ENCODE measurements at regions not wholly inside any gene's neighbourhood (a gene's known extent, or its start where the extent isn't known, plus 50 kb on each side); places are given as distances from the start of the nearest gene placed in this dataset.
"Not testable (repeated sequence)": the region's sequence is repeated elsewhere in the genome, so short reads cannot be mapped to it uniquely, and the experiment has no call there.

- H3K18ac ChIP-seq (ENCODE audit: low read length); H4K5ac ChIP-seq (ENCODE audit: low read length); H4K8ac ChIP-seq (ENCODE audit: low read depth, low read length); H3K79me1 ChIP-seq (ENCODE audit: low read length); H3K4me2 ChIP-seq (ENCODE audit: low read length); H2BK5ac ChIP-seq (ENCODE audit: low read length); H3K27me3 ChIP-seq (ENCODE audit: insufficient read depth, low read length, poor library complexity); H3K56ac ChIP-seq (ENCODE audit: low read length); H3K79me2 ChIP-seq (ENCODE audit: control insufficient read depth, insufficient read depth, low read length); H2BK15ac ChIP-seq (replicated peaks; ENCODE audit: low read depth); H2AK5ac ChIP-seq (ENCODE audit: low read length); H3K9ac ChIP-seq (ENCODE audit: low read length); H3K4ac ChIP-seq (ENCODE audit: low read depth, low read length); H3K23ac ChIP-seq (ENCODE audit: low read length); H3K4me1 ChIP-seq (ENCODE audit: control insufficient read depth, low read depth, low read length); H3K27ac ChIP-seq (ENCODE audit: low read depth, low read length); H3K4me3 ChIP-seq (ENCODE audit: low read length); H3K36me3 ChIP-seq (ENCODE audit: control insufficient read depth, insufficient read depth, low read length); DNase-seq; H2BK120ac ChIP-seq (ENCODE audit: low read depth, low read length): not testable (repeated sequence)
Measured at GRCh38 chr1:229134381-229135217, 136.3 kb upstream of the RAB4A start.

GRCh38 chr1:229135773-229136172 lies 135.1 kb upstream of the RAB4A start:
- no peak overlapping the region for H3K23ac ChIP-seq (ENCODE audit: low read length)
- no peak overlapping the region for H3K27ac ChIP-seq (ENCODE audit: low read depth, low read length)
- no peak overlapping the region for H2BK5ac ChIP-seq (ENCODE audit: low read length)
- H2AK5ac ChIP-seq (ENCODE audit: low read length), result no peak overlapping the region
- H4K5ac ChIP-seq (ENCODE audit: low read length), result no peak overlapping the region
- H4K8ac ChIP-seq (ENCODE audit: low read depth, low read length), result no peak overlapping the region
- no peaks in the 10 kb centered on the region for H3K4me1 ChIP-seq (ENCODE audit: control insufficient read depth, low read depth, low read length)
- H3K9ac ChIP-seq (ENCODE audit: low read length), result no peak overlapping the region
- no peaks in the 10 kb centered on the region for H3K79me1 ChIP-seq (ENCODE audit: low read length)
- H3K4me2 ChIP-seq (ENCODE audit: low read length), result no peak overlapping the region
- no peak overlapping the region for H3K4me3 ChIP-seq (ENCODE audit: low read length)
- H2BK120ac ChIP-seq (ENCODE audit: low read depth, low read length), result no peak overlapping the region
- no peak for DNase-seq
- H3K56ac ChIP-seq (ENCODE audit: low read length), result no peak overlapping the region
- H3K27me3 ChIP-seq (ENCODE audit: insufficient read depth, low read length, poor library complexity), result no peaks in the 10 kb centered on the region
- H3K4ac ChIP-seq (ENCODE audit: low read depth, low read length), result no peak overlapping the region
- H3K36me3 ChIP-seq (ENCODE audit: control insufficient read depth, insufficient read depth, low read length), result no peaks in the 10 kb centered on the region
- H3K79me2 ChIP-seq (ENCODE audit: control insufficient read depth, insufficient read depth, low read length), result no peaks in the 10 kb centered on the region
- H2BK15ac ChIP-seq (replicated peaks; ENCODE audit: low read depth), result no peak overlapping the region
- H3K18ac ChIP-seq (ENCODE audit: low read length), result no peak overlapping the region
- no CpG with 5 or more reads among the region's 2 CpGs for WGBS (ENCODE audit: extremely low coverage, insufficient coverage, low lambda C conversion rate)

GRCh38 chr1:229136822-229137221 lies 134.1 kb upstream of the RAB4A start:
- H3K9ac ChIP-seq (ENCODE audit: low read length), result no peak overlapping the region

GRCh38 chr1:229137271-229137670 lies 133.6 kb upstream of the RAB4A start:
- Histone ChIP-seq H3K23ac (ENCODE audit: low read length) (no peak overlapping the region), H3K4me3 (ENCODE audit: low read length) (no peak overlapping the region), H3K4me2 (ENCODE audit: low read length) (no peak overlapping the region), H3K79me1 (ENCODE audit: low read length) (no peaks in the 10 kb centered on the region), H3K36me3 (ENCODE audit: control insufficient read depth, insufficient read depth, low read length) (no peaks in the 10 kb centered on the region), H3K56ac (ENCODE audit: low read length) (no peak overlapping the region), H3K18ac (ENCODE audit: low read length) (no peak overlapping the region), H2BK120ac (ENCODE audit: low read depth, low read length) (no peak overlapping the region), H4K8ac (ENCODE audit: low read depth, low read length) (no peak overlapping the region), H3K4me1 (ENCODE audit: control insufficient read depth, low read depth, low read length) (no peaks in the 10 kb centered on the region), H2BK5ac (ENCODE audit: low read length) (no peak overlapping the region), H4K5ac (ENCODE audit: low read length) (no peak overlapping the region), H3K27ac (ENCODE audit: low read depth, low read length) (no peak overlapping the region), H3K27me3 (ENCODE audit: insufficient read depth, low read length, poor library complexity) (no peaks in the 10 kb centered on the region), H3K4ac (ENCODE audit: low read depth, low read length) (no peak overlapping the region), H3K9ac (ENCODE audit: low read length) (no peak overlapping the region), H2AK5ac (ENCODE audit: low read length) (no peak overlapping the region), H3K79me2 (ENCODE audit: control insufficient read depth, insufficient read depth, low read length) (no peaks in the 10 kb centered on the region), H2BK15ac (replicated peaks; ENCODE audit: low read depth) (no peak overlapping the region)
- no peak for DNase-seq

More at GRCh38 chr1:229136822-229137221, 134.1 kb upstream of the RAB4A start:
- no peak overlapping the region for H3K23ac ChIP-seq (ENCODE audit: low read length)
- no peaks in the 10 kb centered on the region for H3K36me3 ChIP-seq (ENCODE audit: control insufficient read depth, insufficient read depth, low read length)
- H3K18ac ChIP-seq (ENCODE audit: low read length), result no peak overlapping the region
- H3K4me1 ChIP-seq (ENCODE audit: control insufficient read depth, low read depth, low read length), result no peaks in the 10 kb centered on the region
- no peaks in the 10 kb centered on the region for H3K79me1 ChIP-seq (ENCODE audit: low read length)
- no CpG with 5 or more reads among the region's 3 CpGs for WGBS (ENCODE audit: extremely low coverage, insufficient coverage, low lambda C conversion rate)
- no peak overlapping the region for H2BK5ac ChIP-seq (ENCODE audit: low read length)
- H2BK120ac ChIP-seq (ENCODE audit: low read depth, low read length), result no peak overlapping the region
- H3K27me3 ChIP-seq (ENCODE audit: insufficient read depth, low read length, poor library complexity), result no peaks in the 10 kb centered on the region
- H3K79me2 ChIP-seq (ENCODE audit: control insufficient read depth, insufficient read depth, low read length), result no peaks in the 10 kb centered on the region
- H2AK5ac ChIP-seq (ENCODE audit: low read length), result no peak overlapping the region
- no peak overlapping the region for H2BK15ac ChIP-seq (replicated peaks; ENCODE audit: low read depth)
- no peak overlapping the region for H4K5ac ChIP-seq (ENCODE audit: low read length)
- no peak overlapping the region for H3K27ac ChIP-seq (ENCODE audit: low read depth, low read length)
- no peak overlapping the region for H3K4ac ChIP-seq (ENCODE audit: low read depth, low read length)
- H3K4me3 ChIP-seq (ENCODE audit: low read length), result no peak overlapping the region
- DNase-seq, result no peak
- no peak overlapping the region for H3K56ac ChIP-seq (ENCODE audit: low read length)
- H3K4me2 ChIP-seq (ENCODE audit: low read length), result no peak overlapping the region
- no peak overlapping the region for H4K8ac ChIP-seq (ENCODE audit: low read depth, low read length)

GRCh38 chr1:229138058-229138457 lies 132.9 kb upstream of the RAB4A start:
- DNase-seq, result no peak

More at GRCh38 chr1:229138058-229138457, 132.9 kb upstream of the RAB4A start:
- H2AK5ac ChIP-seq (ENCODE audit: low read length), result no peak overlapping the region
- H4K8ac ChIP-seq (ENCODE audit: low read depth, low read length), result no peak overlapping the region
- H2BK15ac ChIP-seq (replicated peaks; ENCODE audit: low read depth), result no peak overlapping the region
- H4K5ac ChIP-seq (ENCODE audit: low read length), result no peak overlapping the region
- no peak overlapping the region for H3K4me2 ChIP-seq (ENCODE audit: low read length)
- H3K27ac ChIP-seq (ENCODE audit: low read depth, low read length), result no peak overlapping the region
- H3K23ac ChIP-seq (ENCODE audit: low read length), result no peak overlapping the region
- no peak overlapping the region for H3K4ac ChIP-seq (ENCODE audit: low read depth, low read length)
- H3K36me3 ChIP-seq (ENCODE audit: control insufficient read depth, insufficient read depth, low read length), result no peaks in the 10 kb centered on the region
- no CpG with 5 or more reads among the region's 3 CpGs for WGBS (ENCODE audit: extremely low coverage, insufficient coverage, low lambda C conversion rate)
- no peak overlapping the region for H3K18ac ChIP-seq (ENCODE audit: low read length)
- H3K9ac ChIP-seq (ENCODE audit: low read length), result no peak overlapping the region
- no peaks in the 10 kb centered on the region for H3K79me1 ChIP-seq (ENCODE audit: low read length)
- no peak overlapping the region for H3K4me3 ChIP-seq (ENCODE audit: low read length)
- no peaks in the 10 kb centered on the region for H3K27me3 ChIP-seq (ENCODE audit: insufficient read depth, low read length, poor library complexity)
- no peak overlapping the region for H2BK120ac ChIP-seq (ENCODE audit: low read depth, low read length)
- no peaks in the 10 kb centered on the region for H3K79me2 ChIP-seq (ENCODE audit: control insufficient read depth, insufficient read depth, low read length)
- H3K4me1 ChIP-seq (ENCODE audit: control insufficient read depth, low read depth, low read length), result no peaks in the 10 kb centered on the region
- no peak overlapping the region for H2BK5ac ChIP-seq (ENCODE audit: low read length)
- H3K56ac ChIP-seq (ENCODE audit: low read length), result no peak overlapping the region

All from mesendoderm (in vitro differentiated cells).